GM21360 (cell line): ENCODE measurements at regions not wholly inside any gene's neighbourhood (a gene's known extent, or its start where the extent isn't known, plus 50 kb on each side); places are given as distances from the start of the nearest gene placed in this dataset.

ENCODE experiments used
- ATAC-seq: cut with Tn5 transposase; IDR thresholded peaks from one replicate; pipeline ENCODE4 v1.9.1; 2021; ENCODE audit warnings: mild to moderate bottlenecking, moderate library complexity; ENCODE audit not compliant: unreplicated experiment

- ATAC-seq, result no peak
Observed at GRCh38 chr1:65741993-65742392, 50.7 kb upstream of the PDE4B start.
